Fibroblast of upper back skin (primary cell): ENCODE measurements at regions not wholly inside any gene's neighbourhood (a gene's known extent, or its start where the extent isn't known, plus 50 kb on each side); places are given as distances from the start of the nearest gene placed in this dataset.

Source experiments
- DNase-seq: peaks from one replicate; pipeline ENCODE4 v3.0.0-alpha.2; 2013

- no peak for DNase-seq
Measured at GRCh38 chr3:106184540-106185457, 316.0 kb upstream of the CBLB start.

GRCh38 chr3:106185949-106186348 lies 317.1 kb upstream of the CBLB start:
- DNase-seq, result no peak

GRCh38 chr3:106190296-106190695 lies 321.5 kb upstream of the CBLB start:
- no peak for DNase-seq

GRCh38 chr3:106191211-106191610 lies 322.4 kb upstream of the CBLB start:
- DNase-seq, result no peak

- no peak for DNase-seq
Measured at GRCh38 chr3:106191913-106192312, 323.1 kb upstream of the CBLB start.

- peak; percentile 58 for DNase-seq
Measured at GRCh38 chr3:106193876-106194275, 325.1 kb upstream of the CBLB start.

- DNase-seq, result no peak
Measured at GRCh38 chr3:106194726-106195125, 325.9 kb upstream of the CBLB start.

GRCh38 chr3:106197532-106198194 lies 328.9 kb upstream of the CBLB start:
- DNase-seq, result no peak

- no peak for DNase-seq
Measured at GRCh38 chr3:106204160-106204868, 335.5 kb upstream of the CBLB start.

- peak; percentile 78 for DNase-seq
Measured at GRCh38 chr3:106206146-106206545, 337.3 kb upstream of the CBLB start.

GRCh38 chr3:106206613-106207012 lies 337.8 kb upstream of the CBLB start:
- DNase-seq, result no peak

- no peak for DNase-seq
Measured at GRCh38 chr3:106208251-106208650, 339.4 kb upstream of the CBLB start.

- peak; percentile 47 for DNase-seq
Measured at GRCh38 chr3:106208967-106209366, 340.2 kb upstream of the CBLB start.

- no peak for DNase-seq
Measured at GRCh38 chr3:106209482-106209881, 340.7 kb upstream of the CBLB start.

- no peak for DNase-seq
Measured at GRCh38 chr3:106210923-106211322, 342.1 kb upstream of the CBLB start.

GRCh38 chr3:106212665-106213222 lies 343.9 kb upstream of the CBLB start:
- DNase-seq, result no peak

- no peak for DNase-seq
Measured at GRCh38 chr3:106213954-106214353, 345.1 kb upstream of the CBLB start.

GRCh38 chr3:106214641-106215040 lies 345.8 kb upstream of the CBLB start:
- DNase-seq, result no peak

GRCh38 chr3:106215047-106215446 lies 346.2 kb upstream of the CBLB start:
- DNase-seq, result peak; percentile 67

GRCh38 chr3:106217745-106218144 lies 348.9 kb upstream of the CBLB start:
- DNase-seq, result no peak

GRCh38 chr3:106227068-106227467 lies 358.3 kb upstream of the CBLB start:
- DNase-seq, result no peak

- DNase-seq, result no peak
Measured at GRCh38 chr3:106228271-106228670, 359.5 kb upstream of the CBLB start.
